ENCODE measurements at regions not wholly inside any gene's neighbourhood (a gene's known extent, or its start where the extent isn't known, plus 50 kb on each side); places are given as distances from the start of the nearest gene placed in this dataset.

DNA sequence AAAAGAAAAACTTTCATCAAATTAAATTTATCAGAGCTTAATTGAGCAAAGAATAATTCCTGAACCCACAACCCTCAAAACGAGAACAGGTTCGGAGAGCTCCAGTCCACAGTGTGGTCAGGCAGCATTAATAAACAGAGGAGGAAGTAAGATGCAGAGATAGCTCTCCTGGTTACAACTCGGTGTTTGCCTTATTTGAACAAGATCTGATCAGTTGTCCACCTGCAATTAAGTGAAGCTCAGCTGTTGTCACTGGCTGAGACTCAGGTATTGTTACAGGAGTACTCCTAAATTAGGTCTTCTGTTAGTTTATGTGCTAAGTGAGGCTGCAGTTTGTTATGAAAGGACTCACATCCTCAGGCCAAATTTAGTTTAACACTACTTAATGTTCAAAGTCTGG, 451.4 kb upstream of the PDE3A start:
- TF ChIP-seq CTCF (IDR thresholded peaks at IDR 0.05) (no peak), POLR2A (IDR thresholded peaks at IDR 0.05) (no peak), POLR2AphosphoS5 (IDR thresholded peaks at IDR 0.05) (no peak), EP300 (IDR thresholded peaks at IDR 0.05) (no peak)

Measured in sigmoid colon (tissue), 4 donors.